SJSA1 (cell line): ENCODE measurements at regions not wholly inside any gene's neighbourhood (a gene's known extent, or its start where the extent isn't known, plus 50 kb on each side); places are given as distances from the start of the nearest gene placed in this dataset.

Experiments used
- DNase-seq, 2 experiments: peaks; one replicate each; pipeline ENCODE4 v3.0.0-alpha.2; 2015 to 2020; ENCODE audit warnings: low spot score in 2 of 2, low read depth in 1 of 2
- H3K27ac ChIP-seq: fragments of 250-450 bp; sonication (Bioruptor Pico); 2 replicates; pipeline ENCODE4 v1.5.1; 2020; ENCODE audit warnings: mild to moderate bottlenecking, moderate library complexity
- H3K27me3 ChIP-seq: fragments of 250-450 bp; sonication (Bioruptor Pico); replicated peaks from 2 replicates; pipeline ENCODE4 v1.5.1; 2020; ENCODE audit warnings: mild to moderate bottlenecking, moderate library complexity
- H3K36me3 ChIP-seq: fragments of 250-450 bp; sonication (Bioruptor Pico); 2 replicates; pipeline ENCODE4 v1.5.1; 2020; ENCODE audit warnings: mild to moderate bottlenecking
- H3K4me1 ChIP-seq: fragments of 250-450 bp; sonication (Bioruptor Pico); replicated peaks from 2 replicates; pipeline ENCODE4 v1.6.1; 2021; ENCODE audit warnings: mild to moderate bottlenecking
- H3K4me3 ChIP-seq: fragments of 250-450 bp; sonication (Bioruptor Pico); 2 replicates; pipeline ENCODE4 v1.5.1; 2020; ENCODE audit warnings: mild to moderate bottlenecking
- H3K9me3 ChIP-seq: fragments of 250-450 bp; sonication (Bioruptor Pico); replicated peaks from 2 replicates; pipeline ENCODE4 v1.5.1; 2020; ENCODE audit warnings: mild to moderate bottlenecking

- no peaks in the 10 kb centered on the region for H3K9me3 ChIP-seq
- H3K36me3 ChIP-seq, result no peaks in the 10 kb centered on the region
- no peak overlapping the region for H3K4me3 ChIP-seq
- H3K4me1 ChIP-seq, result no peaks in the 10 kb centered on the region
- H3K27me3 ChIP-seq, result no peaks in the 10 kb centered on the region
- H3K27ac ChIP-seq, result no peak overlapping the region
- DNase-seq, result no peak
These were observed 165.5 kb upstream of the RORB start for GRCh38 chr9:74331607-74332006.

- Histone ChIP-seq H3K9me3 (no peaks in the 10 kb centered on the region), H3K27me3 (no peaks in the 10 kb centered on the region), H3K4me3 (no peak overlapping the region), H3K36me3 (no peaks in the 10 kb centered on the region), H3K4me1 (no peaks in the 10 kb centered on the region), H3K27ac (no peak overlapping the region)
- no peak for DNase-seq
These were observed 163.6 kb upstream of the RORB start for GRCh38 chr9:74333384-74334032.

GRCh38 chr9:74334271-74334670 lies 162.9 kb upstream of the RORB start:
- H3K27me3 ChIP-seq, result no peaks in the 10 kb centered on the region
- H3K27ac ChIP-seq, result no peak overlapping the region
- no peak overlapping the region for H3K4me3 ChIP-seq
- H3K36me3 ChIP-seq, result no peaks in the 10 kb centered on the region
- H3K9me3 ChIP-seq, result no peaks in the 10 kb centered on the region
- DNase-seq, result no peak
- no peaks in the 10 kb centered on the region for H3K4me1 ChIP-seq

GRCh38 chr9:74336161-74336560 lies 161.0 kb upstream of the RORB start:
- Histone ChIP-seq H3K4me1 (no peaks in the 10 kb centered on the region), H3K36me3 (no peaks in the 10 kb centered on the region), H3K9me3 (no peaks in the 10 kb centered on the region), H3K27me3 (no peaks in the 10 kb centered on the region), H3K27ac (no peak overlapping the region), H3K4me3 (no peak overlapping the region)
- DNase-seq, result no peak

GRCh38 chr9:74348777-74349176 lies 148.4 kb upstream of the RORB start:
- no peak for DNase-seq
- Histone ChIP-seq H3K4me1 (no peaks in the 10 kb centered on the region), H3K36me3 (no peaks in the 10 kb centered on the region), H3K27ac (no peak overlapping the region), H3K9me3 (no peaks in the 10 kb centered on the region), H3K4me3 (no peak overlapping the region), H3K27me3 (no peaks in the 10 kb centered on the region)

- no peak overlapping the region for H3K27ac ChIP-seq
- H3K36me3 ChIP-seq, result no peaks in the 10 kb centered on the region
- no peaks in the 10 kb centered on the region for H3K27me3 ChIP-seq
- H3K4me3 ChIP-seq, result no peak overlapping the region
- no peaks in the 10 kb centered on the region for H3K9me3 ChIP-seq
- no peak for DNase-seq
- no peaks in the 10 kb centered on the region for H3K4me1 ChIP-seq
These were observed 142.0 kb upstream of the RORB start for GRCh38 chr9:74355107-74355506.

- no peaks in the 10 kb centered on the region for H3K4me1 ChIP-seq
- no peaks in the 10 kb centered on the region for H3K9me3 ChIP-seq
- no peaks in the 10 kb centered on the region for H3K27me3 ChIP-seq
- DNase-seq, result no peak
- H3K4me3 ChIP-seq, result no peak overlapping the region
- H3K36me3 ChIP-seq, result no peaks in the 10 kb centered on the region
- no peak overlapping the region for H3K27ac ChIP-seq
These were observed 139.6 kb upstream of the RORB start for GRCh38 chr9:74357577-74357976.

GRCh38 chr9:74358959-74359358 lies 138.2 kb upstream of the RORB start:
- H3K27me3 ChIP-seq, result no peaks in the 10 kb centered on the region
- DNase-seq, result no peak

GRCh38 chr9:74361508-74361907 lies 135.6 kb upstream of the RORB start:
- no peak for DNase-seq
- H3K27ac ChIP-seq, result no peak overlapping the region
- no peaks in the 10 kb centered on the region for H3K36me3 ChIP-seq
- no peak overlapping the region for H3K4me3 ChIP-seq
- H3K9me3 ChIP-seq, result no peaks in the 10 kb centered on the region
- H3K4me1 ChIP-seq, result no peaks in the 10 kb centered on the region
- H3K27me3 ChIP-seq, result no peaks in the 10 kb centered on the region

More at GRCh38 chr9:74358959-74359358, 138.2 kb upstream of the RORB start:
- Histone ChIP-seq H3K4me3 (no peak overlapping the region), H3K36me3 (no peaks in the 10 kb centered on the region), H3K4me1 (no peaks in the 10 kb centered on the region), H3K9me3 (no peaks in the 10 kb centered on the region), H3K27ac (no peak overlapping the region)

- no peaks in the 10 kb centered on the region for H3K36me3 ChIP-seq
- no peak overlapping the region for H3K4me3 ChIP-seq
- H3K4me1 ChIP-seq, result no peaks in the 10 kb centered on the region
- H3K9me3 ChIP-seq, result no peaks in the 10 kb centered on the region
- no peak overlapping the region for H3K27ac ChIP-seq
- H3K27me3 ChIP-seq, result no peaks in the 10 kb centered on the region
- no peak for DNase-seq
These were observed 134.7 kb upstream of the RORB start for GRCh38 chr9:74362423-74362822.

- Histone ChIP-seq H3K9me3 (no peaks in the 10 kb centered on the region), H3K4me1 (no peaks in the 10 kb centered on the region), H3K27me3 (no peaks in the 10 kb centered on the region), H3K4me3 (no peak overlapping the region), H3K36me3 (no peaks in the 10 kb centered on the region), H3K27ac (no peak overlapping the region)
- no peak for DNase-seq
These were observed 131.0 kb upstream of the RORB start for GRCh38 chr9:74366111-74366510.

- Histone ChIP-seq H3K36me3 (no peaks in the 10 kb centered on the region), H3K4me1 (no peaks in the 10 kb centered on the region), H3K9me3 (no peaks in the 10 kb centered on the region), H3K27me3 (no peaks in the 10 kb centered on the region), H3K4me3 (no peak overlapping the region), H3K27ac (no peak overlapping the region)
- no peak for DNase-seq
These were observed 127.3 kb upstream of the RORB start for GRCh38 chr9:74369844-74370243.

- no peak overlapping the region for H3K4me3 ChIP-seq
- H3K4me1 ChIP-seq, result no peaks in the 10 kb centered on the region
- H3K36me3 ChIP-seq, result no peaks in the 10 kb centered on the region
- no peak for DNase-seq
- H3K9me3 ChIP-seq, result no peaks in the 10 kb centered on the region
- no peak overlapping the region for H3K27ac ChIP-seq
- H3K27me3 ChIP-seq, result no peaks in the 10 kb centered on the region
These were observed 123.8 kb upstream of the RORB start for GRCh38 chr9:74373348-74373747.

GRCh38 chr9:74379718-74380117 lies 117.4 kb upstream of the RORB start:
- no peaks in the 10 kb centered on the region for H3K4me1 ChIP-seq
- no peak for DNase-seq
- no peaks in the 10 kb centered on the region for H3K27me3 ChIP-seq

GRCh38 chr9:74391816-74392215 lies 105.3 kb upstream of the RORB start:
- no peaks in the 10 kb centered on the region for H3K4me1 ChIP-seq
- no peak overlapping the region for H3K4me3 ChIP-seq
- H3K9me3 ChIP-seq, result no peaks in the 10 kb centered on the region
- H3K27me3 ChIP-seq, result no peaks in the 10 kb centered on the region
- no peak overlapping the region for H3K27ac ChIP-seq
- no peaks in the 10 kb centered on the region for H3K36me3 ChIP-seq
- DNase-seq, result no peak

More at GRCh38 chr9:74379718-74380117, 117.4 kb upstream of the RORB start:
- Histone ChIP-seq H3K4me3 (no peak overlapping the region), H3K9me3 (no peaks in the 10 kb centered on the region), H3K27ac (no peak overlapping the region), H3K36me3 (no peaks in the 10 kb centered on the region)
